DOHH2 (cell line): ENCODE measurements at regions not wholly inside any gene's neighbourhood (a gene's known extent, or its start where the extent isn't known, plus 50 kb on each side); places are given as distances from the start of the nearest gene placed in this dataset.

Source experiments
- H3F3A ChIP-seq: fragments of 200-600 bp; sonication (generic), shearing (Covaris generic); 2 replicates; pipeline ENCODE4 v1.6.0; 2016; ENCODE audit warnings: antibody characterized with exemption, mild to moderate bottlenecking; ENCODE audit not compliant: control insufficient read depth, insufficient read depth
- H3K27ac ChIP-seq: fragments of 200-600 bp; sonication (generic); 2 replicates; pipeline ENCODE4 v1.5.1; 2014; ENCODE audit warnings: low read depth, mild to moderate bottlenecking, low read length, moderate library complexity
- H3K27me3 ChIP-seq: fragments of 200-600 bp; sonication (generic); 2 replicates; pipeline ENCODE4 v1.6.1; 2014; ENCODE audit warnings: mild to moderate bottlenecking, low read length, mixed read lengths; ENCODE audit not compliant: control insufficient read depth
- H3K36me3 ChIP-seq: fragments of 200-600 bp; sonication (generic); 2 replicates; pipeline ENCODE4 v1.6.1; 2014; ENCODE audit warnings: mild to moderate bottlenecking, low read length, moderate library complexity, mixed read lengths; ENCODE audit not compliant: control insufficient read depth
- H3K4me1 ChIP-seq: fragments of 200-600 bp; sonication (generic); 2 replicates; pipeline ENCODE4 v1.6.1; 2014; ENCODE audit warnings: mild to moderate bottlenecking, low read length, mixed read lengths; ENCODE audit not compliant: control insufficient read depth
- H3K4me2 ChIP-seq: fragments of 200-600 bp; sonication (generic); 2 replicates; pipeline ENCODE4 v1.6.0; 2014; ENCODE audit warnings: mild to moderate bottlenecking, low read length, moderate library complexity
- H3K4me3 ChIP-seq: fragments of 200-600 bp; sonication (generic); 2 replicates; pipeline ENCODE4 v1.5.1; 2014; ENCODE audit warnings: mild to moderate bottlenecking, low read length, mixed read lengths
- H3K79me2 ChIP-seq: fragments of 200-600 bp; sonication (generic); 2 replicates; pipeline ENCODE4 v1.6.1; 2014; ENCODE audit warnings: mild to moderate bottlenecking, low read length, mixed read lengths; ENCODE audit not compliant: control insufficient read depth
- H3K9me2 ChIP-seq: fragments of 200-600 bp; sonication (generic); replicated peaks from 2 replicates; pipeline ENCODE4 v1.6.1; 2014; ENCODE audit warnings: mild to moderate bottlenecking, low read length, mixed read lengths; ENCODE audit not compliant: control insufficient read depth
- H3K9me3 ChIP-seq: fragments of 200-600 bp; sonication (generic); 2 replicates; pipeline ENCODE4 v1.6.1; 2014; ENCODE audit warnings: antibody characterized with exemption, low read length, mixed read lengths; ENCODE audit not compliant: control insufficient read depth, insufficient read depth
- H4K20me1 ChIP-seq: fragments of 200-600 bp; sonication (generic); 2 replicates; pipeline ENCODE4 v1.6.0; 2014; ENCODE audit warnings: low read depth, mild to moderate bottlenecking, antibody characterized with exemption, low read length, moderate library complexity; ENCODE audit not compliant: control insufficient read depth, insufficient read depth
- CTCF ChIP-seq: fragments of 200-600 bp; sonication (generic); IDR thresholded peaks from one replicate; pipeline ENCODE4 v1.5.1; 2014; ENCODE audit warnings: antibody characterized with exemption, mild to moderate bottlenecking, low read depth, low read length; ENCODE audit not compliant: poor library complexity, severe bottlenecking
- EZH2phosphoT487 ChIP-seq: fragments of 200-600 bp; sonication (generic); IDR thresholded peaks from 2 replicates; pipeline ENCODE4 v1.6.1; 2017; ENCODE audit warnings: borderline replicate concordance, mild to moderate bottlenecking, antibody characterized with exemption, low read length, moderate library complexity, mixed read lengths

DNA sequence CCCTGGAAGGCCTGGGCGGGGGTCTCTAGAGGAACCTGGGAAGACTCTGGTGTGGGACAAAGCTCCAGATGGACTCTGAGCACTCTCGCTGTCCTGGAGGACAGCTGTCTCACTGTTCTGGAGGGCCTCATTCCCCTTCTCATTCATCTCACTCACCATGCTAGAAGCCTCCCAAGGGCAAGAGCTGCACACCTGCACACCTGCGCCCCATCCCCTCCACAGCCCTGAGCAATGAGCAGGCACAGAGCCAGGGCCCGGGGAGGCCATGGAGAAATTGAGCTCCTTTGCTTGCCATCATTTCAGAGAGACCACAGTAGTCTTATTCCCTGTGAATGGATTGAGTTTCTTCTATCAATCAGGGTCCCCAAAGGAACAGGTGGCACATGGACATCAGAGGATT, 1168.5 kb downstream of the UQCRFS1 start:
- no peaks in the 10 kb centered on the region for H3K27me3 ChIP-seq
- H3F3A ChIP-seq: no peaks in the 10 kb centered on the region
- no peaks in the 10 kb centered on the region for H3K36me3 ChIP-seq
- peaks cover 20% of the 10 kb centered on the region for H3K9me3 ChIP-seq
- no peaks in the 10 kb centered on the region for H4K20me1 ChIP-seq
- H3K4me3 ChIP-seq: no peak overlapping the region
- no peaks in the 10 kb centered on the region for H3K9me2 ChIP-seq
- no peak for TF ChIP-seq CTCF
- no peak for TF ChIP-seq EZH2phosphoT487
- no peaks in the 10 kb centered on the region for H3K79me2 ChIP-seq
- H3K4me2 ChIP-seq: no peak overlapping the region
- H3K4me1 ChIP-seq: no peaks in the 10 kb centered on the region
- no peak overlapping the region for H3K27ac ChIP-seq

DNA sequence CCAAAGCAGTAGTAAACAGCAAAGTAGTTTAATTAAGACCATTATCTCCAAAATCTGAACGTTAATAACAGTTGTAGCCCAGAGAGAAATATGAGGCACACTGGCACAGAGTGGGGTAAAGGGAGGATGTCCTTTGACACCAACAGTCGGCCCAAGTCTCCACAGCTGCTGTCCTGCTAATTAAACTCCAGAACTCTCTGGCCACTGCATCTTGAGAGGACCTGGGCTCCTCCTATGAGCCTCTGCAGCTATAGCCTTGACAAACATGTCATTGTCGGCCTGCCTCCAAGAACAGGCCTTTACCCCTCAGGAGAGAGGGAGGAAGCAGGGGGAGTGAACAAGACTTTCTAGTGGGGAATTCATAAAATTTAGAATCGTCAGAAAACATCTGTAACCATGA, 1170.4 kb downstream of the UQCRFS1 start:
- no peaks in the 10 kb centered on the region for H3K4me1 ChIP-seq
- H4K20me1 ChIP-seq: no peaks in the 10 kb centered on the region
- no peaks in the 10 kb centered on the region for H3K9me2 ChIP-seq
- TF ChIP-seq EZH2phosphoT487 (no peak), CTCF (no peak)
- H3K79me2 ChIP-seq: no peaks in the 10 kb centered on the region
- H3F3A ChIP-seq: no peaks in the 10 kb centered on the region
- H3K9me3 ChIP-seq: peaks cover 17% of the 10 kb centered on the region
- H3K27me3 ChIP-seq: no peaks in the 10 kb centered on the region
- H3K4me3 ChIP-seq: no peak overlapping the region
- H3K36me3 ChIP-seq: no peaks in the 10 kb centered on the region
- H3K4me2 ChIP-seq: no peak overlapping the region
- H3K27ac ChIP-seq: no peak overlapping the region

GRCh38 chr19:28039677-28040381, 1173.1 kb downstream of the UQCRFS1 start:
- no peaks in the 10 kb centered on the region for H3K9me3 ChIP-seq
- no peaks in the 10 kb centered on the region for H3K9me2 ChIP-seq
- H3K27me3 ChIP-seq: no peaks in the 10 kb centered on the region
- H3K79me2 ChIP-seq: no peaks in the 10 kb centered on the region
- H4K20me1 ChIP-seq: no peaks in the 10 kb centered on the region
- no peak overlapping the region for H3K4me2 ChIP-seq
- no peaks in the 10 kb centered on the region for H3F3A ChIP-seq
- H3K4me1 ChIP-seq: no peaks in the 10 kb centered on the region
- no peaks in the 10 kb centered on the region for H3K36me3 ChIP-seq
- no peak for TF ChIP-seq EZH2phosphoT487
- no peak for TF ChIP-seq CTCF
- H3K4me3 ChIP-seq: no peak overlapping the region
- no peak overlapping the region for H3K27ac ChIP-seq
